ENCODE measurements at regions not wholly inside any gene's neighbourhood (a gene's known extent, or its start where the extent isn't known, plus 50 kb on each side); places are given as distances from the start of the nearest gene placed in this dataset.
A peak's percentile ranks its signal among the peaks of the same experiment; 100 is the strongest.

DNA sequence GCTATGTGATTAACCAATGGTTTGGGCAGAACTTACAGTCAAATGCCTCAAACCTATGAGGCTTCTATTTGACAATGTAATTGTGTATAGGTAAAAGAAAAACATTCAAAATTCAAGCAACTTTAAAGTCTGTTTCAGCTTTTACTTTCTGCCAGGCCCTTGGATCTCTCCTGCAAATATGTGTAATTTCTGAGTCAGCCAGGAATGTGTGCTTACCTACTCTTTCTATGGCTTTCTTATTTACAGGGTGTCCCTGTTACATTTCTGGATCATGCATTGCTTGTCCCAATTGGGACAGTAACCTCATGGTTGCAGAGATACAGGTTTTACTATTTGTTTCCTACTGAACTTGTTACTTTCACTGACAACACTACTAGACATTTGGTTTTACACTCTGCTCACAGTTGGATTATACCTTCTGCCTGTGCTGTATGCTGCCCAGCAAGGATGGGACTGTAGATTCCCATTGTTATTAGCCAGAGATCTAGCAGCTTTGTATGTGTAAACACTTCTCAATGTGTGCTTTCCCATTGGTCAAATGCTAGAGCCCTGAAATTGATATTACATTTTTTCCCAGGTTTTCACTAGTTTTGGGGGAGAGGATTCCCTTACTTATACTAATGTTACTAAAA lies 355.3 kb downstream of the ARL4A start (continued):
- TF ChIP-seq POLR2A (IDR thresholded peaks at IDR 0.05; ENCODE audit: borderline replicate concordance, extremely low read depth, insufficient read depth, insufficient read length) (no peak), RAD21 (IDR thresholded peaks at IDR 0.05; ENCODE audit: low read depth) (0 out of 2 replicates have a peak, but pooled peaks have one; percentile 2), ZFX (IDR thresholded peaks at IDR 0.05) (no peak), EGR1 (IDR thresholded peaks at IDR 0.05; ENCODE audit: low read depth) (no peak)

DNA sequence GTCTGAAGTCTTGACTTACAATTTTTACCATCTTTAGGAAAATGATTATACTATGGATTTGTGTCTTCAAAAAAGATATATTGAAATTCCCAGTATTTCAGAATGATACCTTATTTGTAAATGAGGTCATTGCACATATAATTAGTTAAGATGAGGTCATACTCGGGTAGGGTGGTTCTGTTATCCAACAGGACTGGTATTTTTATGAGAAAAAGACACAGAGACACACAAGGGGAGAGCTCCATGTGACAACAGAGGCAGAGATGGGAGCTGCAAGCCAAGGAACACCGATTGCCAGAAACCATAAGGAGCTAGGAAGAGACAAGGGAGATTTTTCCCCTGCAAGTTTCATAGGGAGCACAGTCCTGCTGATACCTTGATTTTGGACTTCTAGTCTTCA lies 356.9 kb downstream of the ARL4A start:
- peak overlapping the region; percentile 92 for H2AFZ ChIP-seq (ENCODE audit: low read depth, low read length, poor library complexity, severe bottlenecking)
- H3K4me3 ChIP-seq (replicated peaks in 1 of 2; ENCODE audit: low read depth in 1 of 2, low read length in 2 of 2): no peak overlapping the region
- peak overlapping the region; percentile 53 for H3K4me2 ChIP-seq (ENCODE audit: low read length)
- peak overlapping the region; percentile 37 for H3K9ac ChIP-seq (ENCODE audit: low read length)
- ChIA-PET POLR2A (interaction anchor here (0.7 to 1.0 kb wide), 2 partner anchors 11 to 15 kb away, joined by 3 read pairs; no protein-coding TSS in a partner anchor), CTCF (no interaction called here), RAD21 (ENCODE audit: low non-redundant PET in 1 of 2, low total read pairs in 2 of 2, uncharacterized antibody in 2 of 2, unreplicated experiment in 2 of 2) (no interaction called here)
- no peaks in the 10 kb centered on the region for H3K79me2 ChIP-seq (ENCODE audit: insufficient read depth, low read length)
- H3K9me3 ChIP-seq (ENCODE audit: control insufficient read depth in 1 of 2, insufficient read depth in 1 of 2, low read depth in 1 of 2, low read length in 2 of 2): no peaks in the 10 kb centered on the region
- TF ChIP-seq TCF7L2 (IDR thresholded peaks at IDR 0.05; ENCODE audit: borderline replicate concordance, extremely low read depth, insufficient read depth, insufficient read length): no peak
- TF ChIP-seq, protein P1, sequence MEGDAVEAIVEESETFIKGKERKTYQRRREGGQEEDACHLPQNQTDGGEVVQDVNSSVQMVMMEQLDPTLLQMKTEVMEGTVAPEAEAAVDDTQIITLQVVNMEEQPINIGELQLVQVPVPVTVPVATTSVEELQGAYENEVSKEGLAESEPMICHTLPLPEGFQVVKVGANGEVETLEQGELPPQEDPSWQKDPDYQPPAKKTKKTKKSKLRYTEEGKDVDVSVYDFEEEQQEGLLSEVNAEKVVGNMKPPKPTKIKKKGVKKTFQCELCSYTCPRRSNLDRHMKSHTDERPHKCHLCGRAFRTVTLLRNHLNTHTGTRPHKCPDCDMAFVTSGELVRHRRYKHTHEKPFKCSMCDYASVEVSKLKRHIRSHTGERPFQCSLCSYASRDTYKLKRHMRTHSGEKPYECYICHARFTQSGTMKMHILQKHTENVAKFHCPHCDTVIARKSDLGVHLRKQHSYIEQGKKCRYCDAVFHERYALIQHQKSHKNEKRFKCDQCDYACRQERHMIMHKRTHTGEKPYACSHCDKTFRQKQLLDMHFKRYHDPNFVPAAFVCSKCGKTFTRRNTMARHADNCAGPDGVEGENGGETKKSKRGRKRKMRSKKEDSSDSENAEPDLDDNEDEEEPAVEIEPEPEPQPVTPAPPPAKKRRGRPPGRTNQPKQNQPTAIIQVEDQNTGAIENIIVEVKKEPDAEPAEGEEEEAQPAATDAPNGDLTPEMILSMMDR (IDR thresholded peaks at IDR 0.05 in 2 of 3, conservative IDR thresholded peaks at IDR 0.05 in 1 of 3; ENCODE audit: borderline replicate concordance in 1 of 3, insufficient read depth in 1 of 3, low read depth in 2 of 3, low read length in 2 of 3): 0 out of 6 replicates have a peak, but pooled peaks of 1 of the 3 experiments have one; percentile 7
- peak overlapping the region; percentile 68; the same call in 1 of the 2 replicates for H3K27ac ChIP-seq (ENCODE audit: low read depth, low read length)
- no peaks in the 10 kb centered on the region for H3K27me3 ChIP-seq (ENCODE audit: insufficient read depth, low read length)
- H3K4me1 ChIP-seq (ENCODE audit: control insufficient read depth in 1 of 2, insufficient read depth in 2 of 2, low read length in 2 of 2): peaks cover 28 to 64% of the 10 kb centered on the region in 2 experiments
- no peaks in the 10 kb centered on the region for H3K36me3 ChIP-seq (ENCODE audit: control insufficient read depth in 1 of 2, insufficient read depth in 2 of 2, low read length in 2 of 2)
- peak; percentile 43 for DNase-seq (ENCODE audit: low read depth, low spot score)
- intact Hi-C loops (cut with micrococcal nuclease): loop anchor here (5.0 kb wide), 2 partner anchors 73 to 242 kb away; no protein-coding TSS in a partner anchor
- BruUV-seq (replicated peaks): no TSS peak
- H4K20me1 ChIP-seq (ENCODE audit: insufficient read depth): no peaks in the 10 kb centered on the region
- H3K9me2 ChIP-seq (ENCODE audit: insufficient read depth): no peaks in the 10 kb centered on the region
- ATAC-seq: peak; percentile 26; the same call in 1 of the 2 replicates

Measured in HCT116 (cell line).